Thyroid gland (tissue), 4 donors: ENCODE measurements at regions not wholly inside any gene's neighbourhood (a gene's known extent, or its start where the extent isn't known, plus 50 kb on each side); places are given as distances from the start of the nearest gene placed in this dataset.

Source experiments
- POLR2A ChIP-seq, 2 donors: fragments of 450-650 bp; IDR thresholded peaks; one replicate each; pipeline ENCODE4 v1.6.1; 2017; ENCODE audit warnings: antibody characterized with exemption in 2 of 2, mild to moderate bottlenecking in 2 of 2, moderate library complexity in 1 of 2
- TF ChIP-seq, protein P1 (sequence below), 6 experiments: fragments of 200-600 bp in 3 of 6; fragments of 450-650 bp in 3 of 6; sonication (generic) in 3 of 6; IDR thresholded peaks; one replicate each; pipeline ENCODE4 v1.5.1; 2016 to 2019; ENCODE audit warnings: antibody characterized with exemption in 6 of 6, mild to moderate bottlenecking in 2 of 6, inconsistent platforms in 1 of 6, moderate library complexity in 1 of 6

DNA sequence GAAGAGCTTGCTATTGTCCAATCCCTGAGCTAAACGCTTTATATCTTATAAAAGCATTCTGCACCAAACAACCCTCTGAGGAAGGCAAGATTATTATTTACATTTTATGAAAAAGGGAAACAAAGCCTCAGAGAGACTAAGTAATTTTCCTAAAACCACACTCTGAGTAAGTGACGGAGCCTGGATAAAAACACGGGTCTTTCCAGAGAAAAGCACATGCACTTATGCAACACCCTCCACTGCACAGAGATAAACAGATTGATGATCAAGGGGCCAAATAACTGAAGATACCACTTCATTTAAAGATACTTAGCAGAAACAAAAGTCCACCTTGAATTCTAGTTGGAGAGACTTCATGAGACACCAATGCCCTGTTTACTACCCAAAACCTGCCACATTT lies 214.7 kb upstream of the PDE10A start:
- TF ChIP-seq POLR2A (IDR thresholded peaks at IDR 0.05) = no peak
- TF ChIP-seq, protein P1, sequence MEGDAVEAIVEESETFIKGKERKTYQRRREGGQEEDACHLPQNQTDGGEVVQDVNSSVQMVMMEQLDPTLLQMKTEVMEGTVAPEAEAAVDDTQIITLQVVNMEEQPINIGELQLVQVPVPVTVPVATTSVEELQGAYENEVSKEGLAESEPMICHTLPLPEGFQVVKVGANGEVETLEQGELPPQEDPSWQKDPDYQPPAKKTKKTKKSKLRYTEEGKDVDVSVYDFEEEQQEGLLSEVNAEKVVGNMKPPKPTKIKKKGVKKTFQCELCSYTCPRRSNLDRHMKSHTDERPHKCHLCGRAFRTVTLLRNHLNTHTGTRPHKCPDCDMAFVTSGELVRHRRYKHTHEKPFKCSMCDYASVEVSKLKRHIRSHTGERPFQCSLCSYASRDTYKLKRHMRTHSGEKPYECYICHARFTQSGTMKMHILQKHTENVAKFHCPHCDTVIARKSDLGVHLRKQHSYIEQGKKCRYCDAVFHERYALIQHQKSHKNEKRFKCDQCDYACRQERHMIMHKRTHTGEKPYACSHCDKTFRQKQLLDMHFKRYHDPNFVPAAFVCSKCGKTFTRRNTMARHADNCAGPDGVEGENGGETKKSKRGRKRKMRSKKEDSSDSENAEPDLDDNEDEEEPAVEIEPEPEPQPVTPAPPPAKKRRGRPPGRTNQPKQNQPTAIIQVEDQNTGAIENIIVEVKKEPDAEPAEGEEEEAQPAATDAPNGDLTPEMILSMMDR (IDR thresholded peaks at IDR 0.05) = no peak
